Activated CD8-positive, alpha-beta T cell treated with anti-CD3 and anti-CD28 coated beads for 36 hours (primary cell): ENCODE measurements at regions not wholly inside any gene's neighbourhood (a gene's known extent, or its start where the extent isn't known, plus 50 kb on each side); places are given as distances from the start of the nearest gene placed in this dataset.

ENCODE experiments used
- ATAC-seq: fragments of 200-7000 bp; cut with Tn5 transposase; one replicate; pipeline ENCODE4 v1.10.0; 2021; ENCODE audit warnings: mild to moderate bottlenecking, moderate library complexity
- CTCF ChIA-PET: fragments of 350-600 bp; sonication (Branson Sonifier 250); formaldehyde crosslinking; loops from one replicate; lab custom pipeline; 2021; ENCODE audit warnings: antibody characterized with exemption; lab: Charles Lee
- POLR2A ChIA-PET: fragments of 350-600 bp; sonication (Branson Sonifier 250); formaldehyde crosslinking; loops from one replicate; lab custom pipeline; 2021; ENCODE audit warnings: antibody characterized with exemption; lab: Charles Lee
- DNase-seq: peaks from one replicate; pipeline ENCODE4 v3.0.0-alpha.2; 2020
- H3K27ac Mint-ChIP-seq: one replicate; pipeline ENCODE4 v1.8.0; 2021; ENCODE audit warnings: mild to moderate bottlenecking, mixed read lengths
- H3K27me3 Mint-ChIP-seq: one replicate; pipeline ENCODE4 v1.8.0; 2021; ENCODE audit warnings: mixed read lengths
- H3K36me3 Mint-ChIP-seq: one replicate; pipeline ENCODE4 v1.8.0; 2021; ENCODE audit warnings: low read depth, mixed read lengths
- H3K4me1 Mint-ChIP-seq: one replicate; pipeline ENCODE4 v1.8.0; 2021; ENCODE audit warnings: low read depth, mixed read lengths
- H3K4me3 Mint-ChIP-seq: one replicate; pipeline ENCODE4 v1.8.0; 2021; ENCODE audit warnings: mild to moderate bottlenecking, moderate library complexity, mixed read lengths
- H3K9me3 Mint-ChIP-seq: one replicate; pipeline ENCODE4 v1.8.0; 2021; ENCODE audit warnings: mixed read lengths
- intact Hi-C: fragments of 100-400 bp; cut with micrococcal nuclease; formaldehyde crosslinking; loops from one replicate; pipeline ENCODE4 v1.10.0; 2022
- TF ChIP-seq, protein P1 (sequence below): fragments of 200-600 bp; IDR thresholded peaks from one replicate; pipeline ENCODE4 v1.8.0; 2022; ENCODE audit warnings: antibody characterized with exemption, mild to moderate bottlenecking

DNA sequence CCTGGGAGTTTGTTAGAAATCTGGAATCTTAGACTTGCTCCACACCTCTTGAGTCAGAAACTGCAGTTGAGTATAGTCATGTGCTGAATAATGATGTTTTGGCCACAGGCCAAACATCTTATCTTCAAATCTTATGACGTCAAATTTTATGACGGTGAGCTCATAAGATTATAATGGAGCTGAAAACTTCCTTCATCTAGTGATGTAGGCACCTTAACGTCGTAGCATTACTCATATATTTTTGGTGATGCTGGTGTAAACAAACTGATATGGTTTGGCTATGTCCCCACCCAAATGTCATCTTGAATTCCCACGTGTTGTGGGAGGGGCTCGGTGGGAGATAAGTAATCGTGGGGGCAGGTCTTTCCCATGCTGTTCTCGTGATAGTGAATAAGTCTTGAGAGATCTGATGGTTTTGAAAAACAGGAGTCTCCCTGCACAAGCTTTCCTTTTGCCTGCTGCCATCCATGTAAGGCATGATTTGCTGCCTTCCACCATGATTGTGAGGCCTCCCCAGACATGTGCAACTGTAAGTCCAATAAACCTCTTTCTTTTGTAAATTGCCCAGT, 268.0 kb upstream of the PROK2 start:
- no peak overlapping the region for H3K4me3 Mint-ChIP-seq
- ATAC-seq (no peak), DNase-seq (no peak)
- intact Hi-C loops, result no loop called here
- ChIA-PET POLR2A (no interaction called here), CTCF (no interaction called here)
- TF ChIP-seq, protein P1, sequence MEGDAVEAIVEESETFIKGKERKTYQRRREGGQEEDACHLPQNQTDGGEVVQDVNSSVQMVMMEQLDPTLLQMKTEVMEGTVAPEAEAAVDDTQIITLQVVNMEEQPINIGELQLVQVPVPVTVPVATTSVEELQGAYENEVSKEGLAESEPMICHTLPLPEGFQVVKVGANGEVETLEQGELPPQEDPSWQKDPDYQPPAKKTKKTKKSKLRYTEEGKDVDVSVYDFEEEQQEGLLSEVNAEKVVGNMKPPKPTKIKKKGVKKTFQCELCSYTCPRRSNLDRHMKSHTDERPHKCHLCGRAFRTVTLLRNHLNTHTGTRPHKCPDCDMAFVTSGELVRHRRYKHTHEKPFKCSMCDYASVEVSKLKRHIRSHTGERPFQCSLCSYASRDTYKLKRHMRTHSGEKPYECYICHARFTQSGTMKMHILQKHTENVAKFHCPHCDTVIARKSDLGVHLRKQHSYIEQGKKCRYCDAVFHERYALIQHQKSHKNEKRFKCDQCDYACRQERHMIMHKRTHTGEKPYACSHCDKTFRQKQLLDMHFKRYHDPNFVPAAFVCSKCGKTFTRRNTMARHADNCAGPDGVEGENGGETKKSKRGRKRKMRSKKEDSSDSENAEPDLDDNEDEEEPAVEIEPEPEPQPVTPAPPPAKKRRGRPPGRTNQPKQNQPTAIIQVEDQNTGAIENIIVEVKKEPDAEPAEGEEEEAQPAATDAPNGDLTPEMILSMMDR, result no peak
- H3K36me3 Mint-ChIP-seq, result no peaks in the 10 kb centered on the region
- no peak overlapping the region for H3K27ac Mint-ChIP-seq
- no peaks in the 10 kb centered on the region for H3K4me1 Mint-ChIP-seq
- peaks cover 3% of the 10 kb centered on the region for H3K27me3 Mint-ChIP-seq
- no peaks in the 10 kb centered on the region for H3K9me3 Mint-ChIP-seq

DNA sequence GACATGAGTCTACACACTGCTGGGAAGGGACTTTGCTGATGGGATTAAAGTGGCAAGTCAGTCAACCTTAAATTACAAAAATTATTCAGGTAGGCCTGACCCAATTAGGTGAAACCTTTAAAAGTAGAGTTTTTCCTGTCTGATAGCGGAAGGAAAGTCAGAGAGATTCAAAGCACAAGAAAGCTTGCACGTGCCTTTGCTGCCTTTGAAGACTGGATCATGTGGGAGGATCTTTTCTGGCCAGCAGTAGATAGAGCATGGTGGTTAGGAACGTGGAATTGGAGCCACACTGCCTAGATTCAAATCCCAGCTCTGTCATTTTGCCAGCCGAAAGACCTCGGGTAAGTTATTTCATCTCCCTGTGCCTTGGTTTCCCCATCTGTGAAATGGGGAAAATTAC, 265.8 kb upstream of the PROK2 start:
- intact Hi-C loops, result no loop called here
- Mint-ChIP-seq H3K36me3 (no peaks in the 10 kb centered on the region), H3K9me3 (no peaks in the 10 kb centered on the region), H3K27me3 (peaks cover 3% of the 10 kb centered on the region), H3K27ac (no peak overlapping the region), H3K4me3 (no peak overlapping the region), H3K4me1 (no peaks in the 10 kb centered on the region)
- ChIA-PET POLR2A (no interaction called here), CTCF (interaction anchor here (1.5 kb wide), 1 partner anchor 9 kb away, joined by 3 read pairs; no protein-coding TSS in a partner anchor)
- TF ChIP-seq, protein P1, result no peak
- ATAC-seq (no peak), DNase-seq (no peak)

DNA sequence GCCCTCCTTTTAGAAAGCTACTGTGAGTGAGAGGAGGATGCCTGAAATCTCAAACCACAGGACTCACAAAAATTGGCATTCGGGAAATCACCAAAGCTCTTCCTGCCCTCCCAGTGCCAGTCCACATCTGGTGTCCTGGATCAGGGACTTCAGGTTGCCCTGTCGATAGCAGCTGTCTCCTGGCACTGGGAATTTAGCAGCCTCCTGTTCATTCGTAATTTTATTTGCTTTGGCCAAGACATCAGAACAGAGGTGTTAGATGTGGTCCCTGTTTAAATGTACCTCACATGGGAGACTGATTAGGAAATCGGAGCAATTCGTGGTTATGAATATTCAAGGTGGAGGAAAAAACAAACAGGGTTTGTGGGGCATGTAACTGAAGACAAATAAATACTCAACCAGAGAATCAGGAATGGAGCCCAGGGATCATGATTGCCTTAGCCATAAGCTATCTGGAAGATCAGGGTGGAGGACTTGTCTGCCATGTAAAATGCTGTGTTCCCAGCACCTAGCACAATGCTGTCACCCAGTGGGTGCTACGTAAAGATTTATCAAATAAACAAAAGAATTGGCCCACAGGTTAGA, 265.2 kb upstream of the PROK2 start:
- TF ChIP-seq, protein P1, result no peak

DNA sequence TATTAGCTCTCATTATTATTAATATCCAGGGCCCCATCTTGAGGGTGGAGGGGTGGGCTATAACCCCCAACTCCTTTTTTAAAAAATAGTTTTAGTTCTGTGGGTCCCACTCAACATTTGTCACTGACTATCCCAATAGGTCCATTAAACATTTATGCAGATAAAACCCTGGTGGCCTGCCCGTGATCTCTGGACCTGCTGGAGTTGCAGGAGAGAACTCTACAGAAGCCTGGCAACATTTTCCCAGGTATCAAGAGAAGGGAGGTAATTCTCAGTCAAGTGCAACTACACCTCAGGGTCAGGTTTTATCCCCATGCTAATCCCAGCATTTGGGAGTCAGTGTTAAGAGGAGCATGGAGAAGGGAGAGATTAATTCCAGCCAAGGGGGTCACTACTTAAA, 264.4 kb upstream of the PROK2 start:
- Mint-ChIP-seq H3K27ac (no peak overlapping the region), H3K27me3 (peaks cover 3% of the 10 kb centered on the region), H3K36me3 (no peaks in the 10 kb centered on the region), H3K4me3 (no peak overlapping the region), H3K4me1 (no peaks in the 10 kb centered on the region), H3K9me3 (no peaks in the 10 kb centered on the region)
- DNase-seq, result no peak
- TF ChIP-seq, protein P1, result no peak
- POLR2A ChIA-PET, result interaction anchor here (0.9 kb wide), 1 partner anchor 272 kb away, joined by 3 read pairs; no protein-coding TSS in a partner anchor
- intact Hi-C loops, result no loop called here
- CTCF ChIA-PET, result interaction anchor here (1.5 kb wide), 1 partner anchor 8 kb away, joined by 3 read pairs; no protein-coding TSS in a partner anchor
- ATAC-seq, result no peak

More for the DNA sequence above, 265.2 kb upstream of the PROK2 start:
- H3K27ac Mint-ChIP-seq, result no peak overlapping the region
- no peaks in the 10 kb centered on the region for H3K4me1 Mint-ChIP-seq
- intact Hi-C loops, result no loop called here
- no peaks in the 10 kb centered on the region for H3K9me3 Mint-ChIP-seq
- DNase-seq, result no peak
- H3K27me3 Mint-ChIP-seq, result peaks cover 3% of the 10 kb centered on the region
- ChIA-PET CTCF (interaction anchor here (1.5 kb wide), 1 partner anchor 8 kb away, joined by 3 read pairs; no protein-coding TSS in a partner anchor), POLR2A (no interaction called here)
- H3K4me3 Mint-ChIP-seq, result no peak overlapping the region
- H3K36me3 Mint-ChIP-seq, result no peaks in the 10 kb centered on the region
- no peak for ATAC-seq

DNA sequence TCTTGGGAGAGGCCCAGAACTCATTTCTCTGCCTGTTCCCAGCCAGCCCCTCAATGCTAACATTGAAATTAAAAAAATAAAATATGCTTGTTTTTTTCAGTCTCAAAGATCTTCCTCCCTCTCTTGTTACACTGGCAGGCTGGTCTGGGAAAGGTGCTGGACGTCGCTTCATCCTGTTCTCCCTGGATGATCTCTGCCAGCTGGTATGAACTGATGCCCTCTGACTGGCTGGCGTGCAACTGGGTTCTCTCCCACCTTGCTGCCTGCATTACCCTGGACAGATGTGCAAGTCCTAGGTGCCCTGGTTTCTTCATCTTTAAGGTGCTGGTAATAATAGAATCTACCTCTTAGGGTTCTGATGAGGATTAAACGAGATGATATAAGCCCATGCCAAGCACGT, 263.9 kb upstream of the PROK2 start:
- intact Hi-C loops, result no loop called here
- POLR2A ChIA-PET, result interaction anchor here (0.9 kb wide), 1 partner anchor 271 kb away, joined by 3 read pairs; no protein-coding TSS in a partner anchor
- ATAC-seq (no peak), DNase-seq (no peak)
- Mint-ChIP-seq H3K4me1 (no peaks in the 10 kb centered on the region), H3K27ac (no peak overlapping the region), H3K27me3 (peaks cover 3% of the 10 kb centered on the region), H3K36me3 (no peaks in the 10 kb centered on the region), H3K9me3 (no peaks in the 10 kb centered on the region), H3K4me3 (no peak overlapping the region)
- TF ChIP-seq, protein P1, result no peak
- CTCF ChIA-PET, result no interaction called here
